GM12878 (cell line): ENCODE measurements at regions not wholly inside any gene's neighbourhood (a gene's known extent, or its start where the extent isn't known, plus 50 kb on each side); places are given as distances from the start of the nearest gene placed in this dataset.

Experiments
- ATAC-seq: fragments of 200-7000 bp; cut with Tn5 transposase; 3 replicates; pipeline ENCODE4 v1.9.1; 2020; ENCODE audit warnings: mild to moderate bottlenecking, moderate library complexity
- BruUV-seq: library from RNA; stranded (reverse); fragments of 400-500 nt; replicated peaks from 2 replicates; lab custom pipeline; 2021; lab: Mats Ljungman, UMichigan
- CTCF ChIA-PET: fragments of 300-600 bp; sonication (Branson Sonifier 250); formaldehyde crosslinking; extraction: SDS; loops from one replicate; lab custom pipeline; 2021; ENCODE audit warnings: inconsistent platforms; lab: Yijun Ruan, JAX
- POLR2A ChIA-PET: fragments of 350-600 bp; formaldehyde crosslinking; extraction: SDS; loops from one replicate; lab custom pipeline; 2021; ENCODE audit warnings: inconsistent platforms; lab: Charles Lee
- RAD21 ChIA-PET: fragments of 300-600 bp; sonication (Branson Sonifier 250); formaldehyde crosslinking; loops from one replicate; lab custom pipeline; 2023; ENCODE audit warnings: antibody characterized with exemption; ENCODE audit not compliant: unreplicated experiment; lab: Charles Lee
- SMC1A ChIA-PET: fragments of 300-600 bp; sonication (Branson Sonifier 250); formaldehyde crosslinking; loops from one replicate; lab custom pipeline; 2023; ENCODE audit not compliant: unreplicated experiment, uncharacterized antibody; lab: Charles Lee
- DNase-seq: peaks from one replicate; pipeline ENCODE4 v3.0.0-alpha.2; 2011; ENCODE audit warnings: low read depth, low spot score
- FAIRE-seq: peaks from 3 replicates; lab custom pipeline; 2011; peaks lifted over from hg19 to GRCh38; lab: Jason Lieb, UNC
- H2AFZ ChIP-seq: 2 replicates; pipeline ENCODE4 v1.6.0; 2011; ENCODE audit warnings: low read depth, low read length, control low read depth; ENCODE audit not compliant: control insufficient read depth
- H3K27ac ChIP-seq: 2 replicates; pipeline ENCODE4 v1.5.1; 2011; ENCODE audit warnings: control low read depth; ENCODE audit not compliant: control insufficient read depth, insufficient read depth
- H3K27me3 ChIP-seq, 2 experiments: replicated peaks in 1 of 2; 2 replicates each; pipeline versions ENCODE4 v1.6.0 to v1.6.1; 2011; ENCODE audit warnings: low read length in 1 of 2; ENCODE audit not compliant: control insufficient read depth in 2 of 2, insufficient read depth in 2 of 2
- H3K36me3 ChIP-seq, 2 experiments: 2 replicates each; pipeline ENCODE4 v1.5.1; 2011; ENCODE audit warnings: low read length in 1 of 2; ENCODE audit not compliant: control insufficient read depth in 2 of 2, insufficient read depth in 2 of 2
- H3K4me1 ChIP-seq: 2 replicates; pipeline ENCODE4 v1.6.1; 2011; ENCODE audit warnings: mild to moderate bottlenecking, low read length, moderate library complexity, mixed read lengths; ENCODE audit not compliant: control insufficient read depth, insufficient read depth
- H3K4me2 ChIP-seq: 2 replicates; pipeline ENCODE4 v1.6.0; 2011; ENCODE audit warnings: control low read depth; ENCODE audit not compliant: control insufficient read depth, insufficient read depth
- H3K4me3 ChIP-seq: fragments of 200-600 bp; sonication (generic); 2 replicates; pipeline ENCODE4 v1.5.1; 2016
- H3K79me2 ChIP-seq: 2 replicates; pipeline ENCODE4 v1.6.0; 2011; ENCODE audit warnings: low read length; ENCODE audit not compliant: control insufficient read depth, insufficient read depth
- H3K9ac ChIP-seq: 2 replicates; pipeline ENCODE4 v1.8.0; 2011; ENCODE audit warnings: low read length, control low read depth, mixed read lengths; ENCODE audit not compliant: control insufficient read depth, insufficient read depth
- H3K9me3 ChIP-seq: replicated peaks from 3 replicates; pipeline ENCODE4 v1.5.1; 2011; ENCODE audit warnings: mild to moderate bottlenecking, low read length; ENCODE audit not compliant: control insufficient read depth, insufficient read depth
- H4K20me1 ChIP-seq: 2 replicates; pipeline ENCODE4 v1.6.0; 2011; ENCODE audit not compliant: control insufficient read depth, insufficient read depth
- ESRRA ChIP-seq: IDR thresholded peaks from 2 replicates; pipeline ENCODE4 v1.6.1; 2012; ENCODE audit warnings: mild to moderate bottlenecking, low read length, improper control_type of control experiment
- EZH2 ChIP-seq: IDR thresholded peaks from 2 replicates; pipeline ENCODE4 v1.6.1; 2012; ENCODE audit warnings: low read depth, mild to moderate bottlenecking, control low read depth, inconsistent platforms, low read length, borderline replicate concordance; ENCODE audit not compliant: control insufficient read depth
- MYC ChIP-seq: IDR thresholded peaks from 2 replicates; pipeline ENCODE4 v1.6.1; 2011; ENCODE audit warnings: mild to moderate bottlenecking, low read length, moderate library complexity, inconsistent platforms; ENCODE audit not compliant: insufficient read depth, insufficient replicate concordance, insufficient read length, severe bottlenecking
- NRF1 ChIP-seq: conservative IDR thresholded peaks from 2 replicates; pipeline ENCODE4 v1.6.1; 2011; ENCODE audit warnings: mild to moderate bottlenecking, low read depth, low read length, improper control_type of control experiment
- PML ChIP-seq: IDR thresholded peaks from 2 replicates; pipeline ENCODE4 v1.6.1; 2012; ENCODE audit warnings: low read length, inconsistent platforms
- POU2F2 ChIP-seq: IDR thresholded peaks from 3 replicates; pipeline ENCODE4 v1.6.1; 2011; ENCODE audit warnings: low read depth, mild to moderate bottlenecking, low read length, borderline replicate concordance
- SMC3 ChIP-seq: IDR thresholded peaks from 2 replicates; pipeline ENCODE4 v1.6.1; 2011; ENCODE audit warnings: low read length, improper control_type of control experiment, borderline replicate concordance
- SREBF1 ChIP-seq: IDR thresholded peaks from 2 replicates; pipeline ENCODE4 v1.6.1; 2012; ENCODE audit warnings: mild to moderate bottlenecking, low read length
- SREBF2 ChIP-seq: IDR thresholded peaks from 2 replicates; pipeline ENCODE4 v1.6.1; 2012; ENCODE audit warnings: mild to moderate bottlenecking, low read length
- STAT3 ChIP-seq: IDR thresholded peaks from 2 replicates; pipeline ENCODE4 v1.6.1; 2011; ENCODE audit warnings: low read depth, low read length, improper control_type of control experiment
- ZNF24 ChIP-seq: fragments of 450-650 bp; IDR thresholded peaks from 2 replicates; pipeline ENCODE4 v1.6.1; 2017; ENCODE audit warnings: antibody characterized with exemption, mild to moderate bottlenecking
- ZNF274 ChIP-seq: IDR thresholded peaks from one replicate; pipeline ENCODE4 v1.8.0; 2011; ENCODE audit not compliant: insufficient read length, insufficient read depth
- WGBS: methylation state at CpG from one replicate; pipeline ENCODE4 v1.1.6; 2016; ENCODE audit warnings: low lambda C conversion rate; ENCODE audit not compliant: insufficient replicate concordance, insufficient coverage; ENCODE audit errors: missing lambda C conversion rate; 5-methylcytosine and 5-hydroxymethylcytosine counted together
- in situ Hi-C: fragments of 300-500 bp; cut with MboI; formaldehyde crosslinking; loops from 9 replicates; pipeline ENCODE4 v1.14.3; 2018; ENCODE audit warnings: mixed read lengths
- intact Hi-C: fragments of 100-400 bp; cut with micrococcal nuclease; formaldehyde crosslinking; loops from one replicate; pipeline ENCODE4 v1.14.2; 2022; ENCODE audit not compliant: unreplicated experiment
- TF ChIP-seq, protein P1 (sequence below): IDR thresholded peaks from 2 replicates; pipeline ENCODE4 v1.6.1; 2011; ENCODE audit warnings: low read depth, low read length, improper control_type of control experiment, borderline replicate concordance
- TF ChIP-seq, protein P2 (sequence below): fragments of 450-650 bp; IDR thresholded peaks from 2 replicates; pipeline ENCODE4 v1.6.1; 2016; ENCODE audit warnings: mild to moderate bottlenecking

DNA sequence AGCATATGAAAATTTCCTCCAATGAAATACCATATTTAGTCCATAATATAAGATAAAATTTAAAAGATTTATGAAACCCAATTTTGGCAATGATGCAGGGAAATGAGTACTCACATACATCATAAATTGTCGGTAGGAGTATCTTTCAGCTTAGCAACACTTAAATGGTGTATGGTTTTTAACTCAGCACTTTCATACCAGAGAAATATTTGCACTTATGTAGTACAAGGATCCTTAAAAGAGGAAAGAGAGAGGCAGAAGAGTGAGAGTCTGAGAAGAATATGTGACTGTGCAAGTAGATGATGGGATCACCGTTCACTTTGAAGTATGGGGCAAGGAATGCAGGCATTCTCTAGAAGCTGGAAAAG, 379.3 kb upstream of the DCN start:
- intact Hi-C loops = no loop called here
- SMC1A ChIA-PET = interaction anchor here (1.0 to 1.4 kb wide), 3 partner anchors 10 to 14 kb away, joined by 3 to 5 read pairs (median 4); no protein-coding TSS in a partner anchor
- Histone ChIP-seq H3K79me2 (no peaks in the 10 kb centered on the region), H3K27ac (no peak overlapping the region), H3K27me3 (no peaks in the 10 kb centered on the region), H3K9me3 (no peaks in the 10 kb centered on the region), H2AFZ (no peak overlapping the region), H3K4me3 (no peak overlapping the region), H3K9ac (no peak overlapping the region), H3K36me3 (no peaks in the 10 kb centered on the region), H3K4me1 (no peaks in the 10 kb centered on the region), H4K20me1 (no peaks in the 10 kb centered on the region), H3K4me2 (no peak overlapping the region)
- in situ Hi-C loops = no loop called here
- no TSS peak for BruUV-seq
- POLR2A ChIA-PET = no interaction called here
- FAIRE-seq (no peak), DNase-seq (no peak), ATAC-seq (no peak)
- no peak for TF ChIP-seq ZNF274
- no peak for TF ChIP-seq MYC
- TF ChIP-seq STAT3 = no peak
- TF ChIP-seq POU2F2 = no peak
- TF ChIP-seq, protein P1, sequence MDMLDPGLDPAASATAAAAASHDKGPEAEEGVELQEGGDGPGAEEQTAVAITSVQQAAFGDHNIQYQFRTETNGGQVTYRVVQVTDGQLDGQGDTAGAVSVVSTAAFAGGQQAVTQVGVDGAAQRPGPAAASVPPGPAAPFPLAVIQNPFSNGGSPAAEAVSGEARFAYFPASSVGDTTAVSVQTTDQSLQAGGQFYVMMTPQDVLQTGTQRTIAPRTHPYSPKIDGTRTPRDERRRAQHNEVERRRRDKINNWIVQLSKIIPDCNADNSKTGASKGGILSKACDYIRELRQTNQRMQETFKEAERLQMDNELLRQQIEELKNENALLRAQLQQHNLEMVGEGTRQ = no peak
- TF ChIP-seq ESRRA = no peak
- TF ChIP-seq, protein P2, sequence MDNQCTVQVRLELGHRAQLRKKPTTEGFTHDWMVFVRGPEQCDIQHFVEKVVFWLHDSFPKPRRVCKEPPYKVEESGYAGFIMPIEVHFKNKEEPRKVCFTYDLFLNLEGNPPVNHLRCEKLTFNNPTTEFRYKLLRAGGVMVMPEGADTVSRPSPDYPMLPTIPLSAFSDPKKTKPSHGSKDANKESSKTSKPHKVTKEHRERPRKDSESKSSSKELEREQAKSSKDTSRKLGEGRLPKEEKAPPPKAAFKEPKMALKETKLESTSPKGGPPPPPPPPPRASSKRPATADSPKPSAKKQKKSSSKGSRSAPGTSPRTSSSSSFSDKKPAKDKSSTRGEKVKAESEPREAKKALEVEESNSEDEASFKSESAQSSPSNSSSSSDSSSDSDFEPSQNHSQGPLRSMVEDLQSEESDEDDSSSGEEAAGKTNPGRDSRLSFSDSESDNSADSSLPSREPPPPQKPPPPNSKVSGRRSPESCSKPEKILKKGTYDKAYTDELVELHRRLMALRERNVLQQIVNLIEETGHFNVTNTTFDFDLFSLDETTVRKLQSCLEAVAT = no peak
- no peak for TF ChIP-seq ZNF24
- TF ChIP-seq SMC3 = no peak
- no peak for TF ChIP-seq SREBF1
- no peak for TF ChIP-seq SREBF2
- no peak for TF ChIP-seq PML
- TF ChIP-seq NRF1 = no peak
- TF ChIP-seq EZH2 = no peak
- RAD21 ChIA-PET = no interaction called here
- CTCF ChIA-PET = interaction anchor here (0.6 to 1.6 kb wide), 3 partner anchors 55 to 236 kb away, joined by 3 to 4 read pairs (median 3); no protein-coding TSS in a partner anchor
- WGBS = 60% methylated on average over 2 of the region's 2 CpGs
